Fibroblast of the aortic adventitia (primary cell): ENCODE measurements at regions not wholly inside any gene's neighbourhood (a gene's known extent, or its start where the extent isn't known, plus 50 kb on each side); places are given as distances from the start of the nearest gene placed in this dataset.
A peak's percentile ranks its signal among the peaks of the same experiment; 100 is the strongest.

ENCODE experiments used
- DNase-seq: peaks from one replicate; pipeline ENCODE4 v3.0.0-alpha.2; 2010; ENCODE audit warnings: low read depth
- H3K4me3 ChIP-seq: 2 replicates; pipeline ENCODE4 v1.5.1; 2011; ENCODE audit warnings: low read depth, mild to moderate bottlenecking, control low read depth, low read length, moderate library complexity
- CTCF ChIP-seq: IDR thresholded peaks from 2 replicates; pipeline ENCODE4 v1.5.1; 2011; ENCODE audit warnings: mild to moderate bottlenecking, low read length, control low read depth, inconsistent platforms; ENCODE audit not compliant: insufficient read depth

- H3K4me3 ChIP-seq: no peak overlapping the region
- peak; percentile 86 for DNase-seq
- no peak for TF ChIP-seq CTCF
Measured at GRCh38 chr7:34282271-34282670, 375.7 kb upstream of the NPSR1 start.

GRCh38 chr7:34296663-34297062 lies 361.4 kb upstream of the NPSR1 start:
- no peak overlapping the region for H3K4me3 ChIP-seq
- peak; percentile 55 for DNase-seq
- TF ChIP-seq CTCF: no peak

DNA sequence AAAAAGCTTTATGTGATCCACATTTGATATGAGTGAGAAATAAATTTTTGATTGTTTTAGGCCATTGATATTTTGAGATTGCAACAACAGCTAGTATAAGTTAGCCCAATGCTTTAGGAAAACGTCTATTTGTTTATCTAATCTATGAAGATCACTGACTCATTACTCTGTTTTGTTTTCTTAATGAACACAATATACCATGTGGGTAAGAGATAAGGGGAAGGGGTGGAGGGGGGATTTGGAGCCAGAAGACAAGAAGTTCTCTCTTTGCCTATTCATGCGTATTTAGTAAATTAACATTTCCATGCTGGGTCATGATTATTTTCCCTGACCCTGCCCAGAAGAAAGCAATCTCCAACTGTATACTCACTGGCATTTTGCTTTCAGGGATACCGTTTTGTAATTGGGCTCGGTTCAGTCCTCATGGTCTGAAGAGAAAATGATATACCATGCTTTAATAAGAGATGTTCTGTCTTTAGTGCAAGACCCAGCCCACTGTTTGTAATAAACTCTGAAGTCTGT lies 359.5 kb upstream of the NPSR1 start:
- no peak for TF ChIP-seq CTCF
- H3K4me3 ChIP-seq: no peak overlapping the region
- peak; percentile 56 for DNase-seq

DNA sequence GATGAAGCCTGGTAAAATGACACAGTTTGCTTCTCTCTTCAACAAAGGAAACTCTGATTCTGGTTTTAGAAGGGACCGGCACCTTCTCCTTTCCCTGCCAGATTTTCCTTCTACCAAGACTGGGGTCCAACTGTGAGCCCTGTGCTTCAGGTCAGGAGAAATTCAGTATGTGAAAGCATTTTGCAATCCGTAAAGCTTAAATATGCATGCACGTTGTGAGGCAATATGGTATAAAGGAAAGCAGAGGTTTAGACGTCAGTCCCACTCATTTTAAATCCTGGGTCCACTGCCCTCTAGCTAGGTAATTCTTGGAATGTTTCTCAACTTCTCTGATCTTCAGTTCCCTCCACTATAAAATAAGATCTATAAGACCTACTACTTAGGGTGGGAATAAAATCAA lies 359.0 kb upstream of the NPSR1 start:
- no peak for TF ChIP-seq CTCF
- H3K4me3 ChIP-seq: no peak overlapping the region
- DNase-seq: no peak

- no peak for TF ChIP-seq CTCF
- H3K4me3 ChIP-seq: no peak overlapping the region
- DNase-seq: no peak
Measured at GRCh38 chr7:34307540-34307939, 350.5 kb upstream of the NPSR1 start.

- TF ChIP-seq CTCF: no peak
- DNase-seq: no peak
Measured at GRCh38 chr7:34308595-34308994, 349.4 kb upstream of the NPSR1 start.

GRCh38 chr7:34309116-34309515 lies 348.9 kb upstream of the NPSR1 start:
- H3K4me3 ChIP-seq: no peak overlapping the region
- TF ChIP-seq CTCF: no peak
- no peak for DNase-seq

More at GRCh38 chr7:34308595-34308994, 349.4 kb upstream of the NPSR1 start:
- H3K4me3 ChIP-seq: no peak overlapping the region
